Upper lobe of right lung (tissue), 1 donor: ENCODE measurements at regions not wholly inside any gene's neighbourhood (a gene's known extent, or its start where the extent isn't known, plus 50 kb on each side); places are given as distances from the start of the nearest gene placed in this dataset.

Experiments used
- ATAC-seq: fragments of 200-7000 bp; cut with Tn5 transposase; one replicate; pipeline ENCODE4 v1.9.1; 2020; ENCODE audit warnings: mild to moderate bottlenecking, moderate library complexity
- DNase-seq: peaks from one replicate; pipeline ENCODE4 v3.0.0-alpha.2; 2020
- H3K27ac ChIP-seq: fragments of 200-600 bp; one replicate; pipeline ENCODE4 v1.8.0; 2022
- H3K27me3 ChIP-seq: fragments of 200-600 bp; one replicate; pipeline ENCODE4 v1.8.0; 2022; ENCODE audit warnings: mild to moderate bottlenecking
- H3K36me3 ChIP-seq: fragments of 200-600 bp; one replicate; pipeline ENCODE4 v1.8.0; 2022
- H3K4me1 ChIP-seq: fragments of 200-600 bp; one replicate; pipeline ENCODE4 v1.8.0; 2022
- H3K4me3 ChIP-seq: fragments of 200-600 bp; one replicate; pipeline ENCODE4 v1.8.0; 2022; ENCODE audit warnings: mild to moderate bottlenecking
- H3K9me3 ChIP-seq: fragments of 200-600 bp; one replicate; pipeline ENCODE4 v1.8.0; 2022
- CTCF ChIP-seq: fragments of 200-600 bp; IDR thresholded peaks from one replicate; pipeline ENCODE4 v1.8.0; 2022; ENCODE audit warnings: antibody characterized with exemption
- intact Hi-C: fragments of 100-400 bp; cut with DNase I; formaldehyde crosslinking; loops from one replicate; pipeline ENCODE4 v1.11.0; 2022
- donor health status: DM: no; HTN: yes; CAD: no; lungs with severe emphysema.

GRCh38 chr11:106608677-106609076 lies 409.6 kb downstream of the GUCY1A2 start:
- no peak overlapping the region for H3K4me3 ChIP-seq
- no peaks in the 10 kb centered on the region for H3K27me3 ChIP-seq
- no peaks in the 10 kb centered on the region for H3K36me3 ChIP-seq
- intact Hi-C loops, result no loop called here
- DNase-seq, result no peak
- ATAC-seq, result no peak
- no peak overlapping the region for H3K27ac ChIP-seq
- H3K4me1 ChIP-seq, result no peaks in the 10 kb centered on the region
- TF ChIP-seq CTCF, result no peak
- no peaks in the 10 kb centered on the region for H3K9me3 ChIP-seq

DNA sequence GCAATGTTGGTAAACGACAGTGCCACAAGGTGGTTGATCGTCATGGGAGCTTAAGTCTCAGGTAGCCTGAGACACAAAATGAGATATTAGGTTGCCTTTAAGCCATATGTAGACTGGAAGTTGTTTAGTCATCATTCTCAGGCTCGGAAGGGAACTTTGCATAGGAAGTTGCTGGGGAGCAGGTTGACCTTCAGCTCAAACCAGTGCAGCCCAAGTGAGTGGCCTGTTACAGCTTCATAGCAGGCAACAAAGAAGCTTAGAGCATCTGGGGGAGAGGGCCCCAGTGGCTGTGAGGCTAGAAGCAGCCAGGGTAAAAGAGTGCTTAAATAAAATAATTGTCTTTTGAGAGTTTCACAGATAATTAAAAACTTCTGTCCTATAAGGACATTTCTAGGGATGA lies 404.0 kb downstream of the GUCY1A2 start:
- DNase-seq (no peak), ATAC-seq (no peak)
- H3K27ac ChIP-seq, result no peak overlapping the region
- no peaks in the 10 kb centered on the region for H3K36me3 ChIP-seq
- no peak for TF ChIP-seq CTCF
- intact Hi-C loops, result no loop called here
- no peaks in the 10 kb centered on the region for H3K27me3 ChIP-seq
- no peaks in the 10 kb centered on the region for H3K4me1 ChIP-seq
- no peaks in the 10 kb centered on the region for H3K9me3 ChIP-seq
- no peak overlapping the region for H3K4me3 ChIP-seq

GRCh38 chr11:106619320-106619990 lies 398.8 kb downstream of the GUCY1A2 start:
- DNase-seq (no peak), ATAC-seq (no peak)
- TF ChIP-seq CTCF, result no peak
- intact Hi-C loops, result no loop called here
- no peaks in the 10 kb centered on the region for H3K4me1 ChIP-seq
- no peaks in the 10 kb centered on the region for H3K27me3 ChIP-seq
- no peaks in the 10 kb centered on the region for H3K9me3 ChIP-seq
- H3K27ac ChIP-seq, result no peak overlapping the region
- no peaks in the 10 kb centered on the region for H3K36me3 ChIP-seq
- no peak overlapping the region for H3K4me3 ChIP-seq

DNA sequence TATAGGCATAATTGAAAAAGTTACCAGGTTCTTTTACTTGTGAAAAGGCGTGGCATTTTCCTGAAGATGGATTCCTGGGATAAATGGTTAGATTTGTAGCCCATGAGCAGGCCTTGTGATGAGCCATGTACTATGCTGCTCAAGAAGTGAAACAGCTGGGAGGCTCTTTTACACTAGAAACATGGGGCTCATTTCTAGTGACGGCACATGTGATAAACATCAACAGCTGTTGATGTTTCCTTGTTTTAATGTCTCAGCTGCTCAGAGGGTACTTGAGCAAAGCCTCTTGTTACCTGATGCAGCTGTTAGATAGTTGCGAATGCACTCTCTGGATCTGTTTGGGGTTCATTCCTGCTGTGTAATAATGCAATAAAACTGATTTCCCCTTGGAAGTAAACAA lies 396.8 kb downstream of the GUCY1A2 start:
- H3K4me1 ChIP-seq, result no peaks in the 10 kb centered on the region
- no peak overlapping the region for H3K27ac ChIP-seq
- no peaks in the 10 kb centered on the region for H3K27me3 ChIP-seq
- DNase-seq (no peak), ATAC-seq (no peak)
- H3K36me3 ChIP-seq, result no peaks in the 10 kb centered on the region
- H3K4me3 ChIP-seq, result no peak overlapping the region
- H3K9me3 ChIP-seq, result no peaks in the 10 kb centered on the region
- intact Hi-C loops, result no loop called here
- no peak for TF ChIP-seq CTCF
